ENCODE measurements at regions not wholly inside any gene's neighbourhood (a gene's known extent, or its start where the extent isn't known, plus 50 kb on each side); places are given as distances from the start of the nearest gene placed in this dataset.

DNA sequence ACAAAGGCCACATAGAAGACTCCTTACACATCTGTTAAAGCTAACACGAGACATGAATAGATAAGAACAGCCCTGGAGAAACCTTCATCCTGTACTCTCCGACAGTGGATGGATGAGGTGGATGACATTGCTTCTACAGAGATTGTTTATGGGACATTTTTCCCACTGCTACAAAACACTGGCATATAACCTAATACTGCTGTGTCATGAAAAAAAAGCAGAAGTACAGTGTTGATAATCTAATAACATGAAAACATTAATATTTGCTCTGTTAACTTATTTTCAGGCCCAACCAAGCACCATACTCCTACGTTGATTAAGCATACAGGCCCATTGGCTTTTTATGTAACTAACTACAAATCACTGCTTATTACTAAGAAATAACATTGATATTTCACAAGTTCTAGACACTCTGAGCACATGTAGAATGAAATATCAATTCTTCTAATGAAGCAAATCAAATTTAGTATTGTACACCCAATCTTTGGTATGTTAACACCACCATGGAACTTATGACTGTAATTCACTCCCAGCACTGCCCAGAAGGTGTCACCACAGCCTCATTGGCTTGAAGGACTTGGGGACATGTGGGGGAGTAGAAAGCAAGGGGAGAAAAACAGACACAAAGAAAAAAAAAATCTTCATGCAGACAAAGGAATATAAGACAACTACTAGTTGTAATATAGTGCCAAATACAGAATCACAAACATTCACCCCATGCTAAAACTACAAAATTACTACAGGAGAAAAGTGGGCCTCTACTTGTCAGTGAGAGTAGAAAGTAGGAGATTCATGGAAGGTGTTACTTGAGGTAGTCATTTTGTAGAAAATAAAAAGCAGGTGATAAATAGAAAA, 330.0 kb upstream of the PMFBP1 start (continued):
- TF ChIP-seq, protein P1, sequence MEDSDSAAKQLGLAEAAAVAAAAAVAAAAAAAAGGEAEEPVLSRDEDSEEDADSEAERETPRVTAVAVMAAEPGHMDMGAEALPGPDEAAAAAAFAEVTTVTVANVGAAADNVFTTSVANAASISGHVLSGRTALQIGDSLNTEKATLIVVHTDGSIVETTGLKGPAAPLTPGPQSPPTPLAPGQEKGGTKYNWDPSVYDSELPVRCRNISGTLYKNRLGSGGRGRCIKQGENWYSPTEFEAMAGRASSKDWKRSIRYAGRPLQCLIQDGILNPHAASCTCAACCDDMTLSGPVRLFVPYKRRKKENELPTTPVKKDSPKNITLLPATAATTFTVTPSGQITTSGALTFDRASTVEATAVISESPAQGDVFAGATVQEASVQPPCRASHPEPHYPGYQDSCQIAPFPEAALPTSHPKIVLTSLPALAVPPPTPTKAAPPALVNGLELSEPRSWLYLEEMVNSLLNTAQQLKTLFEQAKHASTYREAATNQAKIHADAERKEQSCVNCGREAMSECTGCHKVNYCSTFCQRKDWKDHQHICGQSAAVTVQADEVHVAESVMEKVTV (CRISPR knock-in tag; IDR thresholded peaks at IDR 0.05) = peak; percentile 80
- TF ChIP-seq TSC22D4 (tag; IDR thresholded peaks at IDR 0.05) (no peak), KLF16 (IDR thresholded peaks at IDR 0.05) (peak; percentile 72; the same call in 1 of the 2 replicates), MAFK (IDR thresholded peaks at IDR 0.05; ENCODE audit: low read length) (peak; percentile 51; the same call in 1 of the 2 replicates), C11orf30 (IDR thresholded peaks at IDR 0.05; ENCODE audit: low read depth) (peak; percentile 46), KLF13 (tag; IDR thresholded peaks at IDR 0.05; ENCODE audit: borderline replicate concordance, low read depth) (no peak), ZNF384 (IDR thresholded peaks at IDR 0.05; ENCODE audit: low read depth, low read length) (peak; percentile 68), CREM (IDR thresholded peaks at IDR 0.05; ENCODE audit: low read depth) (0 out of 2 replicates have a peak, but pooled peaks have one; percentile 10), CC2D1A (IDR thresholded peaks at IDR 0.05) (0 out of 2 replicates have a peak, but pooled peaks have one; percentile 53), BRD9 (IDR thresholded peaks at IDR 0.05; ENCODE audit: low read depth, partially characterized antibody) (no peak), MAFG (tag; conservative IDR thresholded peaks at IDR 0.05) (peak; percentile 41; the same call in 1 of the 2 replicates), EGR1 (conservative IDR thresholded peaks at IDR 0.05) (0 out of 2 replicates have a peak, but pooled peaks have one; percentile 48)
- TF ChIP-seq, protein P2, sequence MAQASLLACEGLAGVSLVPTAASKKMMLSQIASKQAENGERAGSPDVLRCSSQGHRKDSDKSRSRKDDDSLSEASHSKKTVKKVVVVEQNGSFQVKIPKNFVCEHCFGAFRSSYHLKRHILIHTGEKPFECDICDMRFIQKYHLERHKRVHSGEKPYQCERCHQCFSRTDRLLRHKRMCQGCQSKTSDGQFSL (CRISPR knock-in tag; IDR thresholded peaks at IDR 0.05) = 0 out of 2 replicates have a peak, but pooled peaks have one; percentile 39
- TF ChIP-seq, protein P2 (tag; IDR thresholded peaks at IDR 0.05) = peak in 1 of 2 experiments; percentile 41; a peak in 1 of 4 replicates
- TF ChIP-seq, protein P3, sequence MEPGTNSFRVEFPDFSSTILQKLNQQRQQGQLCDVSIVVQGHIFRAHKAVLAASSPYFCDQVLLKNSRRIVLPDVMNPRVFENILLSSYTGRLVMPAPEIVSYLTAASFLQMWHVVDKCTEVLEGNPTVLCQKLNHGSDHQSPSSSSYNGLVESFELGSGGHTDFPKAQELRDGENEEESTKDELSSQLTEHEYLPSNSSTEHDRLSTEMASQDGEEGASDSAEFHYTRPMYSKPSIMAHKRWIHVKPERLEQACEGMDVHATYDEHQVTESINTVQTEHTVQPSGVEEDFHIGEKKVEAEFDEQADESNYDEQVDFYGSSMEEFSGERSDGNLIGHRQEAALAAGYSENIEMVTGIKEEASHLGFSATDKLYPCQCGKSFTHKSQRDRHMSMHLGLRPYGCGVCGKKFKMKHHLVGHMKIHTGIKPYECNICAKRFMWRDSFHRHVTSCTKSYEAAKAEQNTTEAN (CRISPR knock-in tag; IDR thresholded peaks at IDR 0.05) = no peak
- TF ChIP-seq, protein P4, sequence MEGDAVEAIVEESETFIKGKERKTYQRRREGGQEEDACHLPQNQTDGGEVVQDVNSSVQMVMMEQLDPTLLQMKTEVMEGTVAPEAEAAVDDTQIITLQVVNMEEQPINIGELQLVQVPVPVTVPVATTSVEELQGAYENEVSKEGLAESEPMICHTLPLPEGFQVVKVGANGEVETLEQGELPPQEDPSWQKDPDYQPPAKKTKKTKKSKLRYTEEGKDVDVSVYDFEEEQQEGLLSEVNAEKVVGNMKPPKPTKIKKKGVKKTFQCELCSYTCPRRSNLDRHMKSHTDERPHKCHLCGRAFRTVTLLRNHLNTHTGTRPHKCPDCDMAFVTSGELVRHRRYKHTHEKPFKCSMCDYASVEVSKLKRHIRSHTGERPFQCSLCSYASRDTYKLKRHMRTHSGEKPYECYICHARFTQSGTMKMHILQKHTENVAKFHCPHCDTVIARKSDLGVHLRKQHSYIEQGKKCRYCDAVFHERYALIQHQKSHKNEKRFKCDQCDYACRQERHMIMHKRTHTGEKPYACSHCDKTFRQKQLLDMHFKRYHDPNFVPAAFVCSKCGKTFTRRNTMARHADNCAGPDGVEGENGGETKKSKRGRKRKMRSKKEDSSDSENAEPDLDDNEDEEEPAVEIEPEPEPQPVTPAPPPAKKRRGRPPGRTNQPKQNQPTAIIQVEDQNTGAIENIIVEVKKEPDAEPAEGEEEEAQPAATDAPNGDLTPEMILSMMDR (IDR thresholded peaks at IDR 0.05 in 2 of 3, conservative IDR thresholded peaks at IDR 0.05 in 1 of 3; ENCODE audit: insufficient read depth in 2 of 3, low read depth in 1 of 3, low read length in 3 of 3) = peak; percentile 73 to 90 (median 77)

Data from K562 (cell line).